ENCODE measurements at regions not wholly inside any gene's neighbourhood (a gene's known extent, or its start where the extent isn't known, plus 50 kb on each side); places are given as distances from the start of the nearest gene placed in this dataset.

DNA sequence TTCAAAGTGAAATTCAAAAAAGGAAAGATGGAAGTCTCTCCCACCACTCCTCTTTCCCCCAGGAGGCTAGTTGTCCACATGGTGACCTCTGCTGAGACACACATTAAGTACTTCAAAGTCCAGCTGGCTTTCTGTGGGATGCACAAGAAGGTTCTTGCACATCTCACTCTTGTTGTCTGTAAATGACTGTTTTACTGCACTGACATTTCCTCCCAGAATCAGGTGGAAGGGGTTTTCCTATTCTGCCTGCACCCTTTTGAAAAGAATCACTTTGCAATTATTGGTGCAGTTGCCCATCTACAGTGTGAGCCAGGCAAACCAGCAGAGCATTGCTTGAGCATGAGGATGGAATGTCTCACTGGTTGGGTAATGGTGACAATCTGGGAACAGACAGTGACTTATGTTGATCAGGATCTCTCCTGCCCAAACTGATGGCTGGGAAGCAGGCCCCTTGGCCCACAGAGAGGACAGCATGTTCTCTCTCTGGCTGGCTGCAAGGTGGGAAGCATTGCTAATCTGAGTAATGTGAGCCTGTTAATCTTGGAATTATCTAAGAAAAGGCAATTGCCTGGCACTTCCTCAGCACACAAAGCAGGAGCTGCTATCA, 347.7 kb upstream of the SATB1 start:
- TF ChIP-seq POLR2A (IDR thresholded peaks at IDR 0.05) (no peak), POLR2AphosphoS5 (IDR thresholded peaks at IDR 0.05) (no peak)
- TF ChIP-seq, protein P1, sequence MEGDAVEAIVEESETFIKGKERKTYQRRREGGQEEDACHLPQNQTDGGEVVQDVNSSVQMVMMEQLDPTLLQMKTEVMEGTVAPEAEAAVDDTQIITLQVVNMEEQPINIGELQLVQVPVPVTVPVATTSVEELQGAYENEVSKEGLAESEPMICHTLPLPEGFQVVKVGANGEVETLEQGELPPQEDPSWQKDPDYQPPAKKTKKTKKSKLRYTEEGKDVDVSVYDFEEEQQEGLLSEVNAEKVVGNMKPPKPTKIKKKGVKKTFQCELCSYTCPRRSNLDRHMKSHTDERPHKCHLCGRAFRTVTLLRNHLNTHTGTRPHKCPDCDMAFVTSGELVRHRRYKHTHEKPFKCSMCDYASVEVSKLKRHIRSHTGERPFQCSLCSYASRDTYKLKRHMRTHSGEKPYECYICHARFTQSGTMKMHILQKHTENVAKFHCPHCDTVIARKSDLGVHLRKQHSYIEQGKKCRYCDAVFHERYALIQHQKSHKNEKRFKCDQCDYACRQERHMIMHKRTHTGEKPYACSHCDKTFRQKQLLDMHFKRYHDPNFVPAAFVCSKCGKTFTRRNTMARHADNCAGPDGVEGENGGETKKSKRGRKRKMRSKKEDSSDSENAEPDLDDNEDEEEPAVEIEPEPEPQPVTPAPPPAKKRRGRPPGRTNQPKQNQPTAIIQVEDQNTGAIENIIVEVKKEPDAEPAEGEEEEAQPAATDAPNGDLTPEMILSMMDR (IDR thresholded peaks at IDR 0.05 in 8 of 11, conservative IDR thresholded peaks at IDR 0.05 in 3 of 11): no peak

Data from spleen (tissue), 7 donors.